Stimulated activated CD4-positive, alpha-beta T cell treated with anti-CD3 and anti-CD28 coated beads, Interleukin-4, amount 100 ng/mL, for 48 hours (primary cell): ENCODE measurements at regions not wholly inside any gene's neighbourhood (a gene's known extent, or its start where the extent isn't known, plus 50 kb on each side); places are given as distances from the start of the nearest gene placed in this dataset.

ENCODE experiments used
- DNase-seq, 2 donors: peaks; one replicate each; pipeline ENCODE4 v3.0.0-alpha.2; 2020; ENCODE audit warnings: low read depth in 2 of 2

DNA sequence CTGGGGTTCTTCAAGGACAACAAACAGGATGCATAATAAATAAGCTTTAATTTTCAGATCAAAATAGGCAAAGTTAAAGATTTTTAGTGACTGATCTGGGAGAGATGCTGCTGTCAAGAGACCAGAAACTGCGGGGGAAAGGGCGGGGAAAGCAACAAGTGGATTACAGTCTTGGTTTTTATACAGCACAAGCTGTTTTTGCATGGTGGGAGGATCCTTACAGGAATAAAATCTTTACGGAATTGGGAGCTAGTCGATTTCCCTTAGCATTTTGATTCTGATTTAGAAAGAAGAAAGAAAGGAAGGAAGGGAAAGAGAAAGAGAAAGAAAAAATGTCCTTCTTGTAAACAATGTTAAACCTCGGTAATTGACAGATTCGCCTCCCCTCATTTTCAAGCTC is 242.3 kb upstream of the SP8 start:
- no peak for DNase-seq

DNA sequence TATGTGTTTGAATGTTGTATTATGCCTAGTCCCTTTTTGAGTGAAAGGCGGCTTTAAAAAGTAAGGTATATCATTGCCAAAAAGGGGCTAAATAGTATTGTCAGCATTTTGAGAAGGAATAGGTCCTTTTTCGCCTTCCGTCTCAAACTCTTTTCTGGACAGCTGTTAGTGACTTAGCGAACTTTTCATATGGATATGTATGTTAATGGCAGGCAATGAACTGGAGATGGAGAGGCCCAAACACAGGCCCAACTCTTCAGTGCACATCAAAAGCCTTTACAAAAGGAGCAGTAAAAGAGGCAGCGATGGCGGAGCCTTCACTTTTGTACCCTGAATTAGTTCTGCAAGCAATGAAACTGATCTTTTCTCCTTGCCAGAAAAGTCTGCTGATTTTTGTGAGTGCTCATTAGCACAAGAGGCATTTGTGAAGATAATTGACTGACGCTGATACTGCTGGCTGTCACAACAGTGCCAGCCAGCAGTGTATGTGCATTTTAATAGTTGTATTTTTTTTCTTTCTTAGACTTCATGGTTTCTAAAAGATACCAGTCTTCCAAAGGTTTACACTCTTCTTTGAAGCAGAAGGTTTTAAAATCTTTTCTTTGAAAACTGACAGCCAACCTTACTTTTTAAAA is 243.7 kb upstream of the SP8 start:
- DNase-seq: no peak

DNA sequence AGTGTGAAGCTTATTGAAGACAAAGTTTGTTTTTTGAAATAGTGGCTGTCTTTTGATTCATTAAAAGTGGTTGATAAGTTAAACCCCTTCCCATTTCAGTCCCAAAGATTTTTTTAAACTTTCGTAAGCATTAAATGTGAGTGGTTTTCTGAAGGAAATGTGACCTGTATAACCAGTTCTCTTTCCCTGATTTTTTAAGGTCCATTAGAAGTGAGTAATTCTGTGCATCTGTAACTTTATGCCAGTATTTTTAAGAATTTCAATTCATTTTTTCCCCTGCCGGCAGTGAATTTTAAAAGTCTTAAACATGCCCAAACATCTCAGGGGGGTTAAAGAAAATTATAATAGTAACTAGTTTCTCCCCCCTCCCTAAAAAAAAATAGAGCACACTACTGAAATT is 254.6 kb upstream of the SP8 start:
- DNase-seq: no peak

DNA sequence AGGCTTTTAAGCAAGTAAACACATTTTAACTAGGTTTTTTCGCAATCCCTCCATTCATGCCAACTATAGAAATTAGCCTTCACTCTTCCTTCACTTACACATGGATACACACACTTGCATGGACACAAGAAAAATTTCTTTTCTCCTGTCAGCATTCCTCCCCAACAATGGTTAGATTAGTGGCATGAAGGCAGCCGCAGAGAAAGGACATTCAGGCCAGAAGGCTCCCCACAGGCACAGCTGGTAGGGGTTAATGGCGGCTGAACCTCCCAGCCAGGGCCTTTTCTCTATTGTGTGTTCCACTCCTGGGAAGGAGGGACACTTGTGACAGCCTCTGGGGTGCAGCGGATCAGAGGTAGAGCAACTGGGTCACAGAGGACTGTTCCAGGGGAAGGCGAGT is 255.0 kb upstream of the SP8 start:
- DNase-seq: no peak

DNA sequence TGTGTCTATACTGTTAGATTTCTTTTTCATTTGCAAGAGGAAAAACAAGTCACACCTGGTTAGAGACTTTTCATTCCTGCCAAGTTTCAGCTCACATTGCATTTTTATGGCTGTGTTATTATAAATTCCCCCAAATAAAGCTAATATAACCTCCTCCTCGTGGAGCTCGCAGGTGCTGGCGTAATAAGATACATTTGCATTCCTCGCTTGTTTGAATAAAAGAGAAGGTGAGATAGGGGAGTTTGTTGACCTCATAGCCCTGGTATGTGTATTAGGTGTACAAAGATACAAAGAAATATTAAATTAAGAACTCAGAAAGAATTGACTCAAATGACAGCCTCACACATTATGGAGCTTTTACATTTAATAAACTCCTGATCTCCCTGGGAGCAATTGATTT is 257.7 kb upstream of the SP8 start:
- DNase-seq: no peak

DNA sequence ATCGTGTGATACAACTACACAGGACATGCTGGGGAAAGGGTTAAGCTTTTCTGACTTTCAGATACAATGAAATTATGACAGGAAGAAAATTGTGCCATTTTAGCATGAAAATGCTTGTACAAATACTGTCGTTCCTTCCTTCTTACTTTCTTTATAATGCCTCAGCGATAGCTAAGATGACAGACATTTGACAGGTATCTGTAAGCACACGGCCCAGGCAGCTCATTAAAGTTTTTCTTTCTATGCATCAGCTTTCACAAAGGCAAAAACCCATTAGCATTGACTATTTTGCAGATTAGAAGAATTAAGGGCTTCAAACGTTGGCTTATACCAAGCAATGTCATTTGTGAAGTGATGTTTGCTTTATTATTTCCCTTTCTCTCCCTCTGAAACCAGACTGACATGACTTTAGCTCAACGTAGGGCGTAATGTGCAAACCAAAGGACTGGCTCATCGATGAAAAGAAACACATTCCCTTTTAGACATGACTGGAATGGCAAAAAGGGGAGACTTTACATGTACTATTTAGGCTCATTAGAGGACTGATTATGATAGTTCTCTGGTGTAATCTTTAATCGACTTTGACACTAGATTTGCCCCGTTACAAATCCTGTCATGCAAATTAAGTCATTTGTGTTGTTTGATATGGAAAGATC is 258.4 kb upstream of the SP8 start:
- DNase-seq: no peak

DNA sequence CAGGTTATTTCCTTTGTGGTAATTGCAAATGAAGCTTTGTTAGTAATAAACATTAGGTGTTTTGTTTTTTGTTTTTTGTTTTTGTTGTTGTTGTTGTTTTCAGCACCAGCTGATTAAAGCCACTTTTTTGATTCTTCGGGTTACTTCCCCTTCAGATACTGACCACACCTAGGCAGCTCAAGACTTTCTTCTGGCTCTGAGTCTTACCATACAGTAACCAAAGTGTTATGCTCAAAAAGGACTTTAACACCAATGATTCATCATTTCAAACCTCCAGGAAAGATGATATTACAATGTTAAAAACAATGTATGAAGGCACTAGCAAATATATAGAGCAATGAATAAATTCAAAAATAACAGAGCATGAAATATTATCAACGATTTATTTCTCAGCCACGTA is 265.2 kb upstream of the SP8 start:
- no peak for DNase-seq

DNA sequence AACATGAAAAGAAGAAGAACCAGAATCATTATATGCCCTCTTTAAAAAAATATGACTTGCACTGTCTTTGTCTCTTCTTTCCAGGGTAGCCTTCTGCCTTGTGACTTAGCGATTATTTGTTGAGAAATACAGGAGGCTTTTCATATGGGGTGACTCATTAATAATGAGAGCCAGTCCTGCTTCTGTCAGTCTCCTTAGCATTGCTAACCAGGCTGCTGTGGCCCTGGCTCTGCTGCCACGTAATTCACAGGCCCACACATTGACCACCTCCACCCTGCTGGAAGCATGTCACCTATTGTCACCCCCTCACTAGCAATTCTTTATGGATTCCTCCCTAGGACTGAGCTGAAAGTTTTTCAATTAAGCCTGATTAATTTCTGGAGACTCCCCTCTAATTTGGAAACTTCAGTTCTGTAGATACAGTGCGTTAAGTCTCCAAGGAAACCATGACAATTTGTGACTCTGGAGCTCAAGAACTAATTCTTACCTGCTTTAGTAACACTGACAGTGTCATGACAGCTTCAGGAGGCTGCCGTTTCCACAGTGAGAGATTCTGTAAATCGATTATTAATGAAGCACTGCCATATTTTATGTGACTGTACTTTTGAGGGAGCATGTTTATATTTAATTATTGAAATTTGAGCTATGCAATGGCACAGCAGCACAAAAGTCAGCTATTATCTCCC is 267.9 kb upstream of the SP8 start:
- DNase-seq: no peak

DNA sequence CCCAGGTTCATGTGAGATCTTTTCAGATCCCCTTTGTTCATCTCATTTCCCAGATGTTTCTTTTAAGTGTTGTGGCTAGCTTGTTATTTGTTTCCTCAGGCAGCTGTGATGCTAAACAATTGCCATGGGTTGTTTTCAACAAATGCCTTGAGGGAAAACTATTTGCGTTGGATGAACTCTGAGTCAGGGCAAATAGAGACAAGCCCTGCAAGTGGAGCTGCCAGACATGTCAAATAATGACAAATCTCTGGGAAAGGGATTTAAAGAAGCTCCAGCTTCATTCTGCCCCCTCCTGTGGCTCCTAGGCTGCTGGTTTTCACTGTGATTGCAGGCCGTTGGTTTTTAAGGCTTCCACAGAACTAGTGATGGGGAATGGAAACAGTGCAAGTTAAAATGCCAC is 272.4 kb upstream of the SP8 start:
- no peak for DNase-seq

DNA sequence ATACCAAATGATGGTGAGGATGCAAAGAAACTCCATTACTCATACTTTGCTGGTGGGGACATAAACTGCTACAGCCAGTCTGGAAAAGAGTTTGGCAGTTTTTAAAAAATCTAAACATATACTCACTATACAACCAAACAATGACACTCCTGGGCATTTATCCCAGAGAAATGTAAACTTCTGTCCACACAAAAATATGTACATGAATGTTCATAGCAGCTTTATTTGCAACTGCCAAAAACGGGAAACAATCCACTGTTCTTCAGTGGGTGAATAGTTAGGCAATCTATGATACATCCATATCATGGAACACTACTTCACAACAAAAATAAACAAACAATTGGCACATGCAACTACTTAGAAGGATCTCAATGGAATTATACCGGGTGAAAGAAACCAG is 276.4 kb upstream of the SP8 start:
- no peak for DNase-seq

DNA sequence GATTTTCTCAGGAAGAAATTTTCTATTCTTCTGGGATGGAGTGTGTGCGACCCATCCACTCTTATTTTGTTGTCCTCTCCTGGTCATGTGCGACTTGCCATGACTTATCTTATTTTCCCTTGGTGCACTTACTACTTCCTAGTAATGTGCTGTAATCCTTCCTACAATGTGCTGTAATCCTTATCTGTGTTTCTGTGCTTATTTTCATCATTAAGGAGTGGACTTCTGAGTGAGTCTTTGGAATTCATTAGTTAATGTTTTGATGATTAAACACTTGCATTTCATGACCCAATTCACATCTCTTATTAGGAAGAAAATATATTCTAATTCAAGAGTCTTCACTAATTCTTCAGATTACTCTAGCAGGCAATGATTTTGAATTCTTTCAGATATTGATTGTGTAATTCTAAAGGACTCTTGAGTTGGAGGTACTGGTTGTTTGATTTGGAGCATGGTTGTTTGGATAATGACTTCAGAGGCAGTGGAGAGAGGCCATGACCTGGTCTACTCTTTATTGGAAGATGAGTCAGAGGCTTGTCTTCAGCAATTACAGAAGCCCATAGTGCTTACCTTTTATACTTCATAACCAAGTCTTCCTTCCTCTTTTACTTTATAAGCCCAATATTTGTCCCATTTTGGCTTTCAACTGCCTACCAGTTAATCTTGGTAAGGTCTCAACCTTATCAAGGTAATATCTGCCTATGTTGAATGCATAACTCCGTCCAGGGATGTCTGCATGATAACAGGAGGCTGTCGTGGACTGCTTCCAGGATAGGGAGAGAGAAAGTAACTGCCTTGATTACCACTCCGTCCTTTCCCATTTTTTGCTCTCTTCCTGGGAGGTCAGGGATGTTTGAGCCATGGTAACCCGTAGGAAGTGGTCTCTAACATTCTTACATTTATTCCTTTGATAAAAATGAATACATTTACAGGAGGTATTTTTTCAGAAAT is 278.3 kb upstream of the SP8 start:
- no peak for DNase-seq

DNA sequence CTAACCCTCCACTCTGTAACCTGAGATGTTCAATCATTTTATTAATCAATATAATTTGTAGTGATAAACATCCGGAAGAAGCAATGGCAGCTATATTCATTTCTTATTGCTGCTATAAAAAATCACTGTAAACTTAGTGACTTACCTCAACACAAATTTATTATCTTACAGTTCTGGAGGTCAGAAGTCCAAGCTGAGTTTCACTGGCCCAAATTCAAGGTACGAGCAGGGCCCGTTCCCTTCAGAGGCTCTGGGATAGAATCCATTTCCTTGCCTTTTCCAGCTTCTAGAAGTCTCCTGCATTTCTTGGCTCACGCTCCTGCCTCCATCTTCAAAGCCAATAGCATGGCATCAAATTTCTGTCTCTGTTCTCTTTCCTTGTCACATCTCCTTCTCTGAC is 279.5 kb upstream of the SP8 start:
- DNase-seq: no peak

DNA sequence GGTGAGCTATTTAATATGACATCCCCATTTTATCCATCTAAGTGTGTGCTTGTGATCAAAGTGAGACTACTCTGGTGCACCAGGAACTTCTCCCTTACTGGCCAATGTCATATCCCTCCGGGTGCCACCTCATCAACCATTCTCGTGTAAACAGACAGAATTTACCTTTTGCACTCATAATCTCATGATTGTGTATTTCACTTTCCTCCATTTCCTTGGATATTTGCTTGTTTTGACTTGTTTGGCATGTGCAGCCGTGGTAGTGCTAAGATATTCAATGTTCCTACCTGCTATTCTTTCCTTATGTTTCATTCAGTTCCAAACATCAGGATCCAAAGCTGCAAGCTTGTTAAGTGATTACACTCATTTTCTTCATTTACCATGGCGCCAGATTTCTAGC is 280.5 kb upstream of the SP8 start:
- DNase-seq: no peak

DNA sequence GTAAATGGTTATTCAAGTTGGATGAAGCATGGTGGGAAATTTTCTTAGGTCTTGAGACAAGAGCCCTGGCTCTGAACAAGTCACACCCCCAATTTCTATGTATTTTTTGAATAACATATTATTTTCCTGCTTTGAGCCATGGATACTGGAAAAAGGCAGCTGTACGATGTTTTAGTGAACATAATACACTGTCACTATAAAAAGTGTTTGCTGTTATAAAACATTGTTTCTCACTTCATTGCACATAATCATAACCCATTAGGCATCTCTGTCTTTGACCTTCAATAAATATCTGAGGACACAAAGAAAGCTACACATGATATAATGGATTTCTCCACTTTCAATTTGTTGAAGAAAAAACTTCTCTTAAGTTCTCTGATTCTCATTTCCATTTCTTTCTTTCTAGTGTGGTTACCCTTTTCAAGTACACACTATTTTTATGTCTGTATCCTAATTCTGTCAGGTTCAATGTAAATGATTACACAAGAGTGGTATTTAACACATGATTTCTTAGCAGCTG is 283.9 kb upstream of the SP8 start:
- no peak for DNase-seq

DNA sequence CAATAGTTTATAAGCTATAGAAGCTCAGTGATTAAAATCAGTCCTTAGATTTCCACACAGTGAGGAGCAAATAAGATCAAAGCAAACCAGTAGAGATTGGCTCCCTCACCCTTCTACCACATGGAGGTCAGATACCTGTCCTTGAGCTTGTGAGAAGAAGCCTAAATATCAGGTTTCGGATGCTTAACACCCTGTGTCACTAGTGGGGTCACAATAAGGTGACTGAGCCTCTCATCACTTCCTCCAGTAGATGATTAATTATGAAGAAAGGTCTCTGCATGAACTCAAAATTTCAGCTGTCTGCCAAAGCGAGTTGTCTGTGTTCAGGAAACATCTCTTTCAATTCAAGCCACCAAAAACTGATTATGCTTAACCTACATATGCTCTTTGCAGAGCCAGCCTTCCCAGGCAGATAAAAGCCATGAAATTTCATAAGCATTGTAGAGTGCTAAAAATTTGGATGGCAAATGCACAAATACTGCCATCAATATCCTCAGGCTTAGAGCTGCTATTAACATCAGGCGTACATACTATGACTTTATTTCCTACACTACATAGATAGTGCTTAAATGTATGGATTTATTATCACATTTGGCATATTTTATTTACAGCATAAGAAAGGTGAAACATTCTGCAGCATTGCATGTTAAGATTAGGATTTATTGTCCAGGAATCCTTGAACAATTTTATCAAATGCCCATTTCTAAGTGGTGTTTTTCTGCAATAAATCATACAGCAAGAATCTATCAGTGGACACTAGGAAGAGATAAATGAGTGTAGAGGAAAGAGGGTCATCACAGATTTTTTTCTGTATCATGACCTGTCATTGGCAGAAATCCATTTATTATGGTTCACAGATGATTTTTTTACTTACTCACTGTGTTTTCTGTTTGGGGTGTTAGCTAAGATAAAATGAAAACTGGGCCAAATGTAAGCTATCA is 285.1 kb upstream of the SP8 start:
- DNase-seq: no peak

DNA sequence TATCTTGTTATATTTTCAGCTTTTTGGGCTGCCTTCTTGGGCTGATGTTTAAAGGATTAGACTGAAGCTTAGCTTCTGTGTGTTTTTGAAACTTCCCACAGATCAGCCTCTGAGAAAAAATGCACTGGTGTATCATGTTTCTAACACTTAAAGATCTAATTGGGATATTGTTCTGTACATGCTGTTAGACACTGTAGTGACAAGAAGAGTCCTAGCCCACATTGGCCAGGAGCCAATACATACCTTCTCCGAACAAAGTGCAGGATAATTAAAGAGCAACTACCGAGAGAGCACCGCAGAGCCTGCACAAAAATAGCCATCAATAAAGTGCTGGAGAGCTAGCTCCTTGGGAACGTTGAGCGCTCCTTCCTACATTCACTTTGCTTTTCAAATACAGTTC is 289.4 kb upstream of the SP8 start:
- DNase-seq: no peak

DNA sequence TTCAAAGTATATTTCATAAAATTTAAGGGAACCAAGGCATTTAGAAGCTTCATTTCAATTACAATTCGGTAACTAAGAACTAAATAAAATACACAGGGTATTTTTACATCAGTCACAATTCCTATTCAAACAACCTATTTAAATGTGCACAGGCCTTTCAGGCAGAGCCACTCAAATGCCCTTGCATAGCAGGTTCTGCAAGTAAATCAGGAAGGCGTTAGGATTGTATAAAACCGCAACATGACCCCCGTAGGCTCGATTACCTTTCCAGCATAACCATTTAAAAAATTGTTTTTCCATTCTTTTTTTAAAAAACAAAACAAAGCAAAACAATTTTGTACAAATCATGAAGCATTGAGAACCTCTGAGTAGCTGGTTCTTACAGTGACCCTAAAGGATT is 289.9 kb upstream of the SP8 start:
- no peak for DNase-seq

DNA sequence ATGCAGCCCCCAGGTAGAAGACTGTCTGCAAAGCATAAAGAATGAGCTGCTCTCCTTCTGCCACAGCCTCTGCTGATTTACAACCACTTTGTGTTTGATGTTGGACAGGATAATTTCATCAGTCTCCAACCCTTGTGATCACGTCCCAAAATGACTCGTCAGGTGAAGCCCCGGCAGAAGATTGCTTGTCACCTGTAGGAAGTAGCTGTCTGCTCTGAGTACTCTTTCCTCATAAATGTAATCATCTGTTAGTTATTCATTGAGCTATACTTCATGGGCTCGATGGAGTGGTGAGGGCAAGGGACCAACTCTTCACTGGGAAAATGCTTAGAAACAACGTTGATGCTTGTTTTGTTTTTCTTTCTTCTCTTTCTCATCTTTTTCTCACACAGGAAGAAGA is 290.9 kb upstream of the SP8 start:
- DNase-seq: no peak

DNA sequence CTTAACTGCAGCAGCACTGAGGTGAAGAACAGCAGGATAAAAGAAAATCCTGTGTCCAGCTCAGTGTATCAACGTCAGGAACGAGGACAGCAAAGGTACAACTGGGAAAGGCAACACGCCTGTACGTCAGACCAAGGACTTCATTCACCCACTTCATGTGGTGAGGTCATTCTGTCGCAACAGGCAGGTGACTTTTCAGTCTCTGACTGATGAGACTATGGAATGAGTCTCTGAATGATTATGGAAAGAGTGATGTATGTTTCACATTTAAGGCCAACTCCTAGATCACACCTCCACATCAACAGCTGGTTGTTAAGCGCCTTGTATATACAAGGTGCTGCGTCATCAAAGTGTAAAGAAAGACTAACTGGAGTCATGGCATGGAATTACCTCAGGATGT is 297.6 kb upstream of the SP8 start:
- DNase-seq: no peak

DNA sequence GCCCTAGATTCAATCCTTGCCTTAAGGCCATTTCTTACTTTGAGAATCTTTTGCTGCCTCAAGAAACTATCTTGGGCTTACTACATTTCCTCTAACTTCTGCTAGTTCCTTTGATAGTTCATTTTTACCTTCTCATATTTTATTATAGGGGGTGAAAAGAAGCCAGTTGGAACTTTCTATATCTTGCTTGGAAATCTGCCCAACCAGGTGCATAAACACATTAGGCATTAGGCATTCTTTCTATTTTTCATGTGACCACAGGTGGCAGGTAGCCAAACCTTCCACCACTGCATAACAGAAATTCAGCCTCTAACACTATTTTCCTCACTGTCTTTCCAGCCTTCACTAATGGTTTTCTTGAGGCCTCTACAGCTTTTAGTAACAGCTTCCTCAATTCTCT is 300.0 kb upstream of the SP8 start:
- DNase-seq: no peak

DNA sequence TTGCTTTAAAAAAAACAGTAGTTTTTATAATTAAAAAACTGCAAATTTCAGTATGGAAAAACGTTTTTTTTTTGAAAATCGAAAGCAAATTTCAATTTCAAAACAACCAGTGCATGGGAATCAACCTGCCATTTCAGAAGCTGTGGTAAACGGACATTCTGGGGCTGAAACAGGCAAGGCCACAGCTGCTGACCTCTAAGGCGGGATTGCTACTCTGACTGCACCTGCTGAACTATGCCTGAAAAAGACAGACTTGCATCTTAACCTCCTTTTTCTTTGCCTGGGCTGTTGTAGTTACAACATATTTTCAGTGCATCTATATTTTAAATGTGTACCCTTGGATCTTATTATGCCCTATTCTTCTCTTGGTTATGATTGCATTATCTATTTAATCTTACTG is 303.0 kb upstream of the SP8 start:
- DNase-seq: no peak
